OCI-LY1 (cell line): ENCODE measurements at regions not wholly inside any gene's neighbourhood (a gene's known extent, or its start where the extent isn't known, plus 50 kb on each side); places are given as distances from the start of the nearest gene placed in this dataset.

Source experiments
- H2AFZ ChIP-seq: fragments of 200-600 bp; sonication (generic), shearing (Covaris generic); 2 replicates; pipeline ENCODE4 v1.6.0; 2014; ENCODE audit warnings: antibody characterized with exemption, mild to moderate bottlenecking, low read length
- H3F3A ChIP-seq: fragments of 200-600 bp; sonication (generic), shearing (Covaris generic); 2 replicates; pipeline ENCODE4 v1.6.0; 2014; ENCODE audit warnings: mild to moderate bottlenecking, antibody characterized with exemption, low read length, moderate library complexity; ENCODE audit not compliant: insufficient read depth
- H3K27ac ChIP-seq: fragments of 200-600 bp; sonication (generic); 2 replicates; pipeline ENCODE4 v1.5.1; 2014; ENCODE audit warnings: low read length, mixed run types, mild to moderate bottlenecking, low read depth; ENCODE audit not compliant: poor library complexity, severe bottlenecking
- H3K27me3 ChIP-seq: fragments of 200-600 bp; sonication (generic); 2 replicates; pipeline ENCODE4 v1.6.0; 2014; ENCODE audit warnings: antibody characterized with exemption, mild to moderate bottlenecking, low read length, moderate library complexity; ENCODE audit not compliant: insufficient read depth
- H3K36me3 ChIP-seq: fragments of 200-600 bp; sonication (generic); 2 replicates; pipeline ENCODE4 v1.6.1; 2014; ENCODE audit warnings: mild to moderate bottlenecking, antibody characterized with exemption, low read length, moderate library complexity, mixed read lengths; ENCODE audit not compliant: insufficient read depth
- H3K4me1 ChIP-seq: fragments of 200-600 bp; sonication (generic); 2 replicates; pipeline ENCODE4 v1.5.1; 2014; ENCODE audit warnings: mild to moderate bottlenecking, low read length, moderate library complexity; ENCODE audit not compliant: insufficient read depth, severe bottlenecking
- H3K4me2 ChIP-seq: fragments of 200-600 bp; sonication (generic), shearing (Covaris generic); 2 replicates; pipeline ENCODE4 v1.6.1; 2014; ENCODE audit warnings: low read length
- H3K4me3 ChIP-seq: fragments of 200-600 bp; sonication (generic); 2 replicates; pipeline ENCODE4 v1.5.1; 2014; ENCODE audit warnings: low read length, low read depth, mild to moderate bottlenecking, mixed read lengths; ENCODE audit not compliant: poor library complexity, severe bottlenecking
- H3K79me2 ChIP-seq: fragments of 200-600 bp; shearing (Covaris generic); 2 replicates; pipeline ENCODE4 v1.6.1; 2016; ENCODE audit warnings: mixed run types, low read length, mixed read lengths; ENCODE audit not compliant: insufficient read depth
- H3K9ac ChIP-seq: fragments of 200-600 bp; sonication (generic), shearing (Covaris generic); 2 replicates; pipeline ENCODE4 v1.6.1; 2014; ENCODE audit warnings: mild to moderate bottlenecking, low read length, mixed read lengths
- H3K9me2 ChIP-seq: fragments of 200-600 bp; sonication (generic), shearing (Covaris generic); 2 replicates; pipeline ENCODE4 v1.6.1; 2014; ENCODE audit warnings: low read depth, mild to moderate bottlenecking, low read length, mixed read lengths
- H3K9me3 ChIP-seq: fragments of 200-600 bp; shearing (Covaris generic); 2 replicates; pipeline ENCODE4 v1.6.1; 2014; ENCODE audit warnings: low read length, mixed read lengths
- H4K20me1 ChIP-seq: fragments of 200-600 bp; sonication (generic), shearing (Covaris generic); 2 replicates; pipeline ENCODE4 v1.6.0; 2016; ENCODE audit warnings: mild to moderate bottlenecking, low read length; ENCODE audit not compliant: insufficient read depth
- EZH2 ChIP-seq: fragments of 200-600 bp; sonication (generic), shearing (Covaris generic); IDR thresholded peaks from 2 replicates; pipeline ENCODE4 v1.8.0; 2017; ENCODE audit warnings: borderline replicate concordance, mixed run types, mild to moderate bottlenecking, antibody characterized with exemption, low read length, moderate library complexity, mixed read lengths
- TF ChIP-seq, protein P1 (sequence below): fragments of 200-600 bp; sonication (generic), shearing (Covaris generic); IDR thresholded peaks from 2 replicates; pipeline ENCODE4 v1.5.1; 2017; ENCODE audit warnings: mild to moderate bottlenecking, antibody characterized with exemption, low read length, moderate library complexity, mixed read lengths

DNA sequence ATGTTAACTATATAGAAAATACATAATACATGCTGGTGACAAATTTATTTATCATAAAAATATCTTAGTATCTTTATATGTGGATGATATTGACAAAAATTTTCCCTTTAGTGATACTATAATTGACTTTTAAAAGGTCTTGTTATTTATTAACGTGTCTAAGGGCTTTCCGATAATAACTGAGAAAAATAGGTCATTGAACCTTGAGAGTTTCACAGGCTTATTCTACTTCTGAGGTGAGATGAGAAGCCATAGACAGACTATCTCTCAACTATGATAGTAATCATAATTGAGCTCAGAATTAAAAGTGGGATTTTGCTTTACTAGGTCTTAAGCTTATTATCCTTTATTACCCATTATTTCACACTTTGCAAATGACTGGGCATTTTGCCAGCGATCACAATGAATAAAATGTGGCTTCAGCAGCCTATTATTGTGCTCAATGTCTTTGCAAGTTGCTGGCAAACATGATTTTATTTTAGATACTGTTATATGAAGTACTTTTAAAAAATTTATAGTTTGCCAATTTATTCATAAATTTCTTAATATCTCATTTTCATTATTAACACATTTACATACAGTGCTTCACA lies 574.5 kb downstream of the ZWINT start:
- Histone ChIP-seq H3K79me2 (no peaks in the 10 kb centered on the region), H3K27me3 (no peaks in the 10 kb centered on the region), H3F3A (no peaks in the 10 kb centered on the region), H3K9me2 (no peaks in the 10 kb centered on the region), H3K36me3 (no peaks in the 10 kb centered on the region), H3K4me1 (no peaks in the 10 kb centered on the region), H3K9ac (no peak overlapping the region), H3K4me2 (no peak overlapping the region), H3K27ac (no peak overlapping the region), H2AFZ (no peak overlapping the region), H3K4me3 (no peak overlapping the region), H3K9me3 (no peaks in the 10 kb centered on the region), H4K20me1 (no peaks in the 10 kb centered on the region)
- TF ChIP-seq, protein P1, sequence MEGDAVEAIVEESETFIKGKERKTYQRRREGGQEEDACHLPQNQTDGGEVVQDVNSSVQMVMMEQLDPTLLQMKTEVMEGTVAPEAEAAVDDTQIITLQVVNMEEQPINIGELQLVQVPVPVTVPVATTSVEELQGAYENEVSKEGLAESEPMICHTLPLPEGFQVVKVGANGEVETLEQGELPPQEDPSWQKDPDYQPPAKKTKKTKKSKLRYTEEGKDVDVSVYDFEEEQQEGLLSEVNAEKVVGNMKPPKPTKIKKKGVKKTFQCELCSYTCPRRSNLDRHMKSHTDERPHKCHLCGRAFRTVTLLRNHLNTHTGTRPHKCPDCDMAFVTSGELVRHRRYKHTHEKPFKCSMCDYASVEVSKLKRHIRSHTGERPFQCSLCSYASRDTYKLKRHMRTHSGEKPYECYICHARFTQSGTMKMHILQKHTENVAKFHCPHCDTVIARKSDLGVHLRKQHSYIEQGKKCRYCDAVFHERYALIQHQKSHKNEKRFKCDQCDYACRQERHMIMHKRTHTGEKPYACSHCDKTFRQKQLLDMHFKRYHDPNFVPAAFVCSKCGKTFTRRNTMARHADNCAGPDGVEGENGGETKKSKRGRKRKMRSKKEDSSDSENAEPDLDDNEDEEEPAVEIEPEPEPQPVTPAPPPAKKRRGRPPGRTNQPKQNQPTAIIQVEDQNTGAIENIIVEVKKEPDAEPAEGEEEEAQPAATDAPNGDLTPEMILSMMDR: no peak
- no peak for TF ChIP-seq EZH2

DNA sequence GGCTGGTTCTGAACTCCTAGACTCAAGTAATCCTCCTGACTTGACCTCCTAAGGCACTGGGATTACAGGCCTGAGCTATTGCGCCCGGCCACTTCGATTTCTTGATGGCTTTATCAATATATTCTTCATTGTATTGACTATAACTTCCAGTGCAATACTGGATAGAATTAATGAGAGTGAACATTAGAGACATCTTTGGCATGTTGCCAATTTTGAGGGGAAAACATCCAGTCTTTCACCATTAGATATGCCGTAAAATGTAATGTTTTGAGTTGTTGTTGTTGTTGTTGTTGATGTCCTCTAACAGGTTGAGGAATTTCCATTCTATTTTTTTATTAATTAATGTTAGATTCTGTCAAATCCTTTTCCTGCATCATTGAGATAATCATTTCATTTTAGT lies 578.9 kb downstream of the ZWINT start:
- no peaks in the 10 kb centered on the region for H3K36me3 ChIP-seq
- H3K4me3 ChIP-seq: no peak overlapping the region
- H4K20me1 ChIP-seq: no peaks in the 10 kb centered on the region
- H3K79me2 ChIP-seq: no peaks in the 10 kb centered on the region
- no peak overlapping the region for H2AFZ ChIP-seq
- no peaks in the 10 kb centered on the region for H3K4me1 ChIP-seq
- no peaks in the 10 kb centered on the region for H3K9me3 ChIP-seq
- no peaks in the 10 kb centered on the region for H3K27me3 ChIP-seq
- H3F3A ChIP-seq: no peaks in the 10 kb centered on the region
- H3K9me2 ChIP-seq: no peaks in the 10 kb centered on the region
- TF ChIP-seq, protein P1: no peak
- TF ChIP-seq EZH2: no peak
- no peak overlapping the region for H3K27ac ChIP-seq
- H3K9ac ChIP-seq: no peak overlapping the region
- no peak overlapping the region for H3K4me2 ChIP-seq

DNA sequence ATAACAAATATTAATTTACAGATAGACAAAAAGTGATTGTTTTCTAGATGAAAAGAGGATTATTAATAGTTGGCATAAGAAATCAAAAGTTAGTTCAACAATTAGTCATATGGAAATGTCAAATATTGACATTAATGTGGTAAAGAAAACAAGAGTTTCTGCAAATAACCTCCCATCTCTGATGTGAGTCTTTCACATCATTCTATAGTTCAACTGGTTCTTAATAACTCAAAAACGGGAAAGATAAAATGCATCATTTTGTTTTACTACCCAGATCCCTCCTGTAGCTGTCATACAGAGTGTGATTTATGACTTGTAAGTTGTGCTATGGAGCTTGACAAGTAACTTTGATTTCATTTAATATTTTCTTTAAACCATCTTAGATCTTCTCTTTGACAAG lies 594.8 kb downstream of the ZWINT start:
- H3K79me2 ChIP-seq: no peaks in the 10 kb centered on the region
- no peaks in the 10 kb centered on the region for H3K4me1 ChIP-seq
- no peak overlapping the region for H3K4me3 ChIP-seq
- no peaks in the 10 kb centered on the region for H3K27me3 ChIP-seq
- no peak overlapping the region for H3K27ac ChIP-seq
- no peak overlapping the region for H2AFZ ChIP-seq
- H3K9me3 ChIP-seq: no peaks in the 10 kb centered on the region
- H3K4me2 ChIP-seq: no peak overlapping the region
- H3F3A ChIP-seq: no peaks in the 10 kb centered on the region
- H3K9me2 ChIP-seq: no peaks in the 10 kb centered on the region
- TF ChIP-seq, protein P1: no peak
- TF ChIP-seq EZH2: no peak
- H4K20me1 ChIP-seq: no peaks in the 10 kb centered on the region
- H3K9ac ChIP-seq: no peak overlapping the region
- no peaks in the 10 kb centered on the region for H3K36me3 ChIP-seq
